ENCODE measurements at regions not wholly inside any gene's neighbourhood (a gene's known extent, or its start where the extent isn't known, plus 50 kb on each side); places are given as distances from the start of the nearest gene placed in this dataset.

GRCh38 chr13:33537676-33538075, 252.1 kb upstream of the STARD13 start:
- no peak for TF ChIP-seq CTCF (IDR thresholded peaks at IDR 0.05)
- TF ChIP-seq POLR2AphosphoS5 (IDR thresholded peaks at IDR 0.05), result no peak
- TF ChIP-seq POLR2A (IDR thresholded peaks at IDR 0.05; ENCODE audit: low read depth), result no peak

Data from esophagus muscularis mucosa (tissue), 3 donors.